HEK293T (cell line): ENCODE measurements at regions not wholly inside any gene's neighbourhood (a gene's known extent, or its start where the extent isn't known, plus 50 kb on each side); places are given as distances from the start of the nearest gene placed in this dataset.

Experiments
- CTCF ChIA-PET: fragments of 350-600 bp; formaldehyde crosslinking; extraction: SDS; loops from one replicate; lab custom pipeline; 2021; ENCODE audit warnings: antibody characterized with exemption, inconsistent platforms; lab: Yijun Ruan, JAX
- POLR2A ChIA-PET: fragments of 350-600 bp; formaldehyde crosslinking; extraction: SDS; loops from one replicate; lab custom pipeline; 2020; ENCODE audit warnings: antibody characterized with exemption, inconsistent platforms; lab: Yijun Ruan, JAX
- DNase-seq: peaks from one replicate; pipeline ENCODE4 v3.0.0; 2012; ENCODE audit warnings: mixed read lengths; ENCODE audit errors: extremely low spot score
- ARNT ChIP-seq: fragments of 450-650 bp; IDR thresholded peaks from 2 replicates; pipeline ENCODE4 v1.6.1; 2017; ENCODE audit warnings: mild to moderate bottlenecking
- BHLHE40 ChIP-seq: fragments of 450-650 bp; IDR thresholded peaks from 2 replicates; pipeline ENCODE4 v1.6.1; 2016; ENCODE audit warnings: mild to moderate bottlenecking, moderate library complexity, borderline replicate concordance
- CTBP1 ChIP-seq: fragments of 450-650 bp; IDR thresholded peaks from 2 replicates; pipeline ENCODE4 v1.6.1; 2016; ENCODE audit warnings: borderline replicate concordance
- ELF4 ChIP-seq: fragments of 450-650 bp; IDR thresholded peaks from 2 replicates; pipeline ENCODE4 v1.6.1; 2017; ENCODE audit warnings: antibody characterized with exemption
- FOXA1 ChIP-seq: fragments of 450-650 bp; IDR thresholded peaks from 2 replicates; pipeline ENCODE4 v1.6.1; 2016; ENCODE audit warnings: mild to moderate bottlenecking
- FOXK2 ChIP-seq: fragments of 450-650 bp; IDR thresholded peaks from 2 replicates; pipeline ENCODE4 v1.6.1; 2016; ENCODE audit warnings: mild to moderate bottlenecking
- FOXM1 ChIP-seq: fragments of 450-650 bp; IDR thresholded peaks from 2 replicates; pipeline ENCODE4 v1.6.1; 2017; ENCODE audit warnings: mild to moderate bottlenecking, borderline replicate concordance
- HDGF ChIP-seq: fragments of 450-650 bp; IDR thresholded peaks from 2 replicates; pipeline ENCODE4 v1.6.1; 2017; ENCODE audit warnings: antibody characterized with exemption, borderline replicate concordance
- L3MBTL2 ChIP-seq: fragments of 450-650 bp; conservative IDR thresholded peaks from 2 replicates; pipeline ENCODE4 v1.6.1; 2016; ENCODE audit warnings: mild to moderate bottlenecking
- LEF1 ChIP-seq: fragments of 450-650 bp; IDR thresholded peaks from 2 replicates; pipeline ENCODE4 v1.6.1; 2017; ENCODE audit warnings: mild to moderate bottlenecking, borderline replicate concordance
- NFRKB ChIP-seq: fragments of 450-650 bp; IDR thresholded peaks from 2 replicates; pipeline ENCODE4 v1.6.1; 2016; ENCODE audit warnings: mild to moderate bottlenecking, moderate library complexity
- SP1 ChIP-seq: fragments of 450-650 bp; IDR thresholded peaks from 2 replicates; pipeline ENCODE4 v1.6.1; 2017
- SUZ12 ChIP-seq: fragments of 450-650 bp; IDR thresholded peaks from 2 replicates; pipeline ENCODE4 v1.6.1; 2016; ENCODE audit warnings: mild to moderate bottlenecking
- TARDBP ChIP-seq: fragments of 450-650 bp; IDR thresholded peaks from 2 replicates; pipeline ENCODE4 v1.6.1; 2016
- ZNF384 ChIP-seq: fragments of 450-650 bp; IDR thresholded peaks from 2 replicates; pipeline ENCODE4 v1.6.1; 2016
- TF ChIP-seq, protein P1 (sequence below): fragments of 450-650 bp; IDR thresholded peaks from 2 replicates; pipeline ENCODE4 v1.6.1; 2016

DNA sequence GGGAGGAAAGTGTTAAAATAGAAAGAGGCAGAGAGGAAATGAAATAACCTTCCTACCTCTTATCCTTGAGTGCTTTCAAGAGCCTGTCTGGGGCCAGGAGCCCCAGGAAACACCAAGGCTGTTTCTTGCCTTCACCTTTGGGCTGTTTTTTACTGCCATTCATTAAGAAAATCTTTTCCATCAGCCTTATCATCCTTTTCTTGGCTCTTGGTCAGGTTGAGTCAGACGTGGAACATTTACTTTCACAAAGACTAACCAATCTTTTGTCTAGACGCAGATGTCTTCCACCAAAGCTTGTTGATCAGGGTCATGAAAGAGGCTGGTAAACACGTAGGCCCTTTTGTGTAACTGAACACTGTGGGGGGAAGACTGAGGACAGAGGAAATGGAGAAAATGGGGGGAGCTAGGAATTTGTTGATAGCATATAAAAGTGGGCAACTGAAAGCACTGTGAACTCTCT lies 151.0 kb upstream of the THBS1 start:
- TF ChIP-seq NFRKB (no peak), FOXK2 (no peak), TARDBP (no peak), SUZ12 (no peak), ZNF384 (no peak), BHLHE40 (no peak), LEF1 (no peak), FOXA1 (no peak), CTBP1 (no peak)
- TF ChIP-seq, protein P1, sequence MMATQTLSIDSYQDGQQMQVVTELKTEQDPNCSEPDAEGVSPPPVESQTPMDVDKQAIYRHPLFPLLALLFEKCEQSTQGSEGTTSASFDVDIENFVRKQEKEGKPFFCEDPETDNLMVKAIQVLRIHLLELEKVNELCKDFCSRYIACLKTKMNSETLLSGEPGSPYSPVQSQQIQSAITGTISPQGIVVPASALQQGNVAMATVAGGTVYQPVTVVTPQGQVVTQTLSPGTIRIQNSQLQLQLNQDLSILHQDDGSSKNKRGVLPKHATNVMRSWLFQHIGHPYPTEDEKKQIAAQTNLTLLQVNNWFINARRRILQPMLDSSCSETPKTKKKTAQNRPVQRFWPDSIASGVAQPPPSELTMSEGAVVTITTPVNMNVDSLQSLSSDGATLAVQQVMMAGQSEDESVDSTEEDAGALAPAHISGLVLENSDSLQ, result no peak
- CTCF ChIA-PET, result no interaction called here
- POLR2A ChIA-PET, result no interaction called here
- no peak for DNase-seq

DNA sequence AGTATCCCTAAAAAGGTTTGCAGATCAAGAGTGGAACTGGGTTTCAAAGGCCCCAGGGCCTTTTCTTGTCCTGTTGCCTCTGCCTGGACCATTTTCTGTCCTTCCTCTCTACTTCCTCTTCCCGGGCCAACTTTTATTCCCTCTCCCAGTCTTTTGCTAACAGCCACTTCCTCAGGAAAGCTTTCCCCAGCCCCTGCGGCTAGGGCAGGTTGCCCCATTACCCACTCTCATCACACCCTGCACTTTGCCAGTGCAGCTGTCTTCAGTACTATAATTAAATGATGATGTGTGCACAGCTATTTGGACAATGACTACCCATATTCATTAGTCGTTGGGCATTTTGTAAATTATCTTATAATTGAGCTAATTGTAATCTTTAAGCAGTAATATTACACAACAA lies 150.5 kb upstream of the THBS1 start:
- CTCF ChIA-PET, result no interaction called here

DNA sequence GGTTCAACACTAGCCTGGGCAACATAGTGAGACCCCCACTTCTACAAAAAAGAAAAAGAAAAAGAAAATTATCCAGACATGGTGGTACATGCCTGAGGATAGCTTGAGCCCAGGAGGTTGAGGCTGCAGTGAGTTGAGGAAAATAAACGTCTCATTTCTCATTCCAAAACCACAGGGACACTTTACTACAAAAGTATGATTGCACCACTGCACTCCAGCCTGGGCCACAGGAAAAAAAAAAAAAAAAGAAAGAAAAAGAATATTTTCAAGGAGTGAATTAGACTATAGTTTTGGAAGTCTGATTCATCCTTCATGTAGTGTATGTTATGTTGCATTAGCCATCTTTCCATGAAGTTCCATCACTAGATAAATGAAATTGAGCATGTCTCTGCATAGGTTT lies 149.5 kb upstream of the THBS1 start:
- ChIA-PET POLR2A (no interaction called here), CTCF (no interaction called here)
- no peak for DNase-seq
- TF ChIP-seq TARDBP, result no peak
- no peak for TF ChIP-seq ZNF384
- no peak for TF ChIP-seq SP1
- no peak for TF ChIP-seq L3MBTL2
- TF ChIP-seq FOXK2, result no peak

More for the DNA sequence above, 150.5 kb upstream of the THBS1 start:
- POLR2A ChIA-PET, result no interaction called here
- TF ChIP-seq LEF1, result no peak
- no peak for TF ChIP-seq ARNT
- TF ChIP-seq ELF4, result no peak
- no peak for TF ChIP-seq FOXK2
- no peak for TF ChIP-seq TARDBP
- no peak for TF ChIP-seq SUZ12
- no peak for TF ChIP-seq FOXA1
- TF ChIP-seq, protein P1, result no peak
- no peak for TF ChIP-seq FOXM1
- TF ChIP-seq BHLHE40, result no peak
- no peak for TF ChIP-seq NFRKB
- no peak for TF ChIP-seq SP1
- no peak for TF ChIP-seq L3MBTL2
- TF ChIP-seq HDGF, result no peak
- DNase-seq, result no peak

DNA sequence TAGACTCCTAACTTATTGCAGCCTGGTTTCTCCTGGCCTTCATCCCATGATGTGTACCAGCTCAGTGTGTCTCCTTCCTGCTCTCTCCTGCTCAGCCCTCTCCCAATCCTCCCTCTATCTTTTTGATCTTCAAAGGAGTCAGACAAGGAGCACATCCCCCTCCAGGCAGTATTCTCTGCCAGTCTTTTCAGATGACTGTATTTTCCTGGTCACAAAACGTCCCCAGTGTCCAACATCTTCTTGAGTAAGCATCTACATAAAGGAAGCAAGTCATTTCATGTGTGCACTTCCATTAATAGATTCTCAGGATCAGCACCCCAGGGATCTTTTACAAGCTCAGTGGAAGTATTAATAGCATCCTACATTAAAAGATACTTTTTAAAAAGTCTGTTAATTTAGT lies 148.9 kb upstream of the THBS1 start:
- ChIA-PET CTCF (no interaction called here), POLR2A (no interaction called here)
- DNase-seq, result no peak
- TF ChIP-seq CTBP1 (no peak), FOXK2 (no peak), LEF1 (no peak), TARDBP (no peak), HDGF (no peak), BHLHE40 (no peak), ARNT (no peak), NFRKB (no peak), FOXA1 (no peak), ZNF384 (no peak)
- TF ChIP-seq, protein P1, result no peak

DNA sequence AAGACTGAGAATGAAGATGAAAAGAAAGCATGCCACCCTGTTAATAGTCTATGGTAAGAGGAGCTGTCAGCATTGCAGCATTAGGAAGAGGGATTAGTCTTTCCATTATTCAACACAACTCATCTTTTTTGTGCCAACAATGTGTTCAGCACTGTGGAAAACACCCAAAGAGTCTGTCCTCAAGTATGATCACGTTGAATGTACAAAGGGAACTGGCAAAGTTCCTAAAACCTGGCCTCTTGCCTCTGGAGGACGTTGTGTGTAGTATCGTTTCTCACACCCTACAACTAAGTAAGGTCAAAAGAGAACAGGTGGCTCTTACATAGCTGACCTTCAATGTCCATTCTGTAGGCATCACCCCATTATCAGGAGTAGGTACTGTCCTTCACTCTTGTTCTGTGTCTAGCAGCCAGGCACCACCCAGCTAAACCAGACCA lies 147.9 kb upstream of the THBS1 start:
- no peak for TF ChIP-seq FOXK2
- no peak for TF ChIP-seq FOXM1
- CTCF ChIA-PET, result interaction anchor here (2.1 kb wide), 1 partner anchor 147 kb away, joined by 5 read pairs; the partner anchor contains the start of gene THBS1

DNA sequence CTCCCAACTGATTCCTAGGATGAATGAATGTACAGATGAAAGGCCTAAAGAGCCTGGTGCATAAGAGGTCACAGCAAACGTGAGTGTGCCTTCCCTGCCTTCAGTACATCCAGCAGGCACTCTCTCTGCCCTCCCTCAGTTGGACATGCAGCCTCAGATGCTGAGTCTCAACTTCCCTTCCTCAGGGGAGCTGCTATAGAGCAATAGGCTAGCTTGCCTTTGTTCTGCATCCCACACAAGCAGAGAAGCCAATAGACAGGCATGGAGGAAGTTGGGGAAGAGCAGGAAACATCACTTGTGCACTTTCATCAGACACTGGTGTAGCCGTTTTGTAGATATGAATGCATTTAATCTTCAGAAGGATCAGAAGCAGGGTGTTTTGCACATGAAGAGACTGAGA lies 147.5 kb upstream of the THBS1 start:
- POLR2A ChIA-PET, result no interaction called here
- TF ChIP-seq FOXA1 (no peak), BHLHE40 (no peak), LEF1 (no peak), FOXK2 (no peak), CTBP1 (no peak), SP1 (no peak), ELF4 (no peak), SUZ12 (no peak), ARNT (no peak), NFRKB (no peak), TARDBP (no peak)
- TF ChIP-seq, protein P1, result no peak
- CTCF ChIA-PET, result interaction anchor here (2.1 kb wide), 1 partner anchor 147 kb away, joined by 5 read pairs; the partner anchor contains the start of gene THBS1
- no peak for DNase-seq

More for the DNA sequence above, 147.9 kb upstream of the THBS1 start:
- POLR2A ChIA-PET, result no interaction called here
- no peak for DNase-seq

DNA sequence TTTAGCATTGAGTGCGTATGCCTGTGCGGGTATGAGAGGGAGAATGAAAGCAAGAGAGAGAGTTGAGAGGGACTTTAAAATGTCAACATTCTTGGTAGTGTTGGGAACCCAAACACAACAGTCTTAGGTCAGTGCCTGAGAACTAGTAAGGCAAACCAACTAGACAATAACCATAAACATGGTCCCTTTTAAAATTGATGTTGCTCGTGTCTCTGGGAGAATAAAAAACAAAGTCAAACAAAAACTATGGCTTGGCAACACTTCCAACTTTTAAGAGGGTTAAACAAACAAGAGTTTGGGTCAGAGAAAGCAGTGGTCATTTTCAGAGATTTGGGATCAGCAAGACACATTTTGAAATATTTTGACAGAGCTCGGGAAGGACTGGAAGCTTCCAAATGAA lies 146.7 kb upstream of the THBS1 start:
- no peak for DNase-seq
- TF ChIP-seq SUZ12 (no peak), BHLHE40 (no peak), FOXA1 (no peak), ELF4 (no peak), LEF1 (no peak), FOXM1 (no peak), SP1 (no peak), HDGF (no peak), ARNT (no peak)
- TF ChIP-seq, protein P1, result no peak
- CTCF ChIA-PET, result interaction anchor here (2.1 kb wide), 1 partner anchor 146 kb away, joined by 5 read pairs; the partner anchor contains the start of gene THBS1
- POLR2A ChIA-PET, result no interaction called here
